A549 (cell line): ENCODE measurements at regions not wholly inside any gene's neighbourhood (a gene's known extent, or its start where the extent isn't known, plus 50 kb on each side); places are given as distances from the start of the nearest gene placed in this dataset.

Experiments
- ATAC-seq, 2 experiments: fragments of 200-7000 bp in 1 of 2; fragments of >200 bp in 1 of 2; cut with Nextera tagmentation in 1 of 2; cut with Tn5 transposase in 1 of 2; 3 replicates each; pipeline versions ENCODE4 v1.8.0 to v1.9.1; 2018 to 2020; ENCODE audit warnings: mild to moderate bottlenecking in 1 of 2, moderate library complexity in 1 of 2
- CTCF ChIA-PET: fragments of 300-600 bp; sonication (Branson Sonifier 250); formaldehyde crosslinking; extraction: SDS; loops from one replicate; lab custom pipeline; 2021; ENCODE audit warnings: antibody characterized with exemption, inconsistent platforms; lab: Yijun Ruan, JAX
- POLR2A ChIA-PET: fragments of 350-600 bp; formaldehyde crosslinking; extraction: SDS; loops from one replicate; lab custom pipeline; 2021; ENCODE audit warnings: antibody characterized with exemption, inconsistent platforms; lab: Yijun Ruan, JAX
- DNase-seq, 2 experiments: peaks; one replicate each; pipeline versions ENCODE4 v3.0.0 to v3.0.0-alpha.2; 2011 to 2016; ENCODE audit warnings: low read depth in 1 of 2, low spot score in 1 of 2
- FAIRE-seq: peaks from 2 replicates; lab custom pipeline; 2011; peaks lifted over from hg19 to GRCh38; lab: Jason Lieb, UNC
- H3K27ac ChIP-seq, 2 experiments: fragments of >200 bp; sonication (Bioruptor Twin); formaldehyde crosslinking; 3 replicates each; pipeline ENCODE4 v1.5.1; 2016 to 2017
- H3K4me1 ChIP-seq: fragments of >200 bp; sonication (Bioruptor Twin); formaldehyde crosslinking; 3 replicates; pipeline ENCODE4 v1.6.1; 2016
- H3K4me2 ChIP-seq: fragments of >200 bp; sonication (Bioruptor Twin); formaldehyde crosslinking; 3 replicates; pipeline ENCODE4 v1.6.1; 2016
- H3K4me3 ChIP-seq: fragments of >200 bp; sonication (Bioruptor Twin); formaldehyde crosslinking; 3 replicates; pipeline ENCODE4 v1.5.1; 2016
- H3K9me3 ChIP-seq: fragments of >200 bp; sonication (Bioruptor Twin); formaldehyde crosslinking; 3 replicates; pipeline ENCODE4 v1.6.1; 2016
- CHD2 ChIP-seq: fragments of 150-350 bp; IDR thresholded peaks from 2 replicates; pipeline ENCODE4 v1.6.1; 2014; ENCODE audit warnings: low read length; ENCODE audit not compliant: partially characterized antibody
- E2F6 ChIP-seq: IDR thresholded peaks from 2 replicates; pipeline ENCODE4 v1.6.1; 2012; ENCODE audit warnings: low read depth, borderline replicate concordance
- EHF ChIP-seq: fragments of 250-450 bp; sonication (Bioruptor Pico); IDR thresholded peaks from 2 replicates; pipeline ENCODE4 v1.5.0; 2020; ENCODE audit warnings: mild to moderate bottlenecking
- EHMT2 ChIP-seq: fragments of 200-600 bp; sonication (generic); IDR thresholded peaks from 2 replicates; pipeline ENCODE4 v1.6.1; 2016; ENCODE audit warnings: antibody characterized with exemption, low read depth, mild to moderate bottlenecking, moderate library complexity
- ESRRA ChIP-seq: fragments of 150-350 bp; IDR thresholded peaks from 2 replicates; pipeline ENCODE4 v1.6.1; 2014; ENCODE audit warnings: mild to moderate bottlenecking, low read length, borderline replicate concordance
- GATA3 ChIP-seq: IDR thresholded peaks from 2 replicates; pipeline ENCODE4 v1.6.1; 2012; ENCODE audit warnings: borderline replicate concordance
- HES2 ChIP-seq: fragments of >200 bp; sonication (Bioruptor Twin); formaldehyde crosslinking; IDR thresholded peaks from 2 replicates; pipeline ENCODE4 v1.6.1; 2016
- HOXB13 ChIP-seq: fragments of 250-450 bp; sonication (Bioruptor Pico); IDR thresholded peaks from 2 replicates; pipeline ENCODE4 v1.5.0; 2020; ENCODE audit warnings: low read depth, mild to moderate bottlenecking, moderate library complexity
- MAFK ChIP-seq: fragments of 450-650 bp; IDR thresholded peaks from 2 replicates; pipeline ENCODE4 v1.6.1; 2014; ENCODE audit not compliant: partially characterized antibody
- MAX ChIP-seq: IDR thresholded peaks from 2 replicates; pipeline ENCODE4 v1.6.1; 2012
- MAZ ChIP-seq: fragments of 150-350 bp; IDR thresholded peaks from 2 replicates; pipeline ENCODE4 v1.6.1; 2014; ENCODE audit warnings: antibody characterized with exemption, low read depth, low read length, borderline replicate concordance
- PBX3 ChIP-seq: IDR thresholded peaks from 2 replicates; pipeline ENCODE4 v1.6.1; 2012
- PHF8 ChIP-seq: fragments of 200-600 bp; sonication (generic); IDR thresholded peaks from 2 replicates; pipeline ENCODE4 v1.6.1; 2016; ENCODE audit warnings: low read depth, mild to moderate bottlenecking, antibody characterized with exemption, moderate library complexity, borderline replicate concordance
- POLR2A ChIP-seq: IDR thresholded peaks from 2 replicates; pipeline ENCODE4 v1.6.1; 2012; ENCODE audit warnings: mild to moderate bottlenecking, low read length
- REST ChIP-seq: fragments of 200-600 bp; sonication (generic); IDR thresholded peaks from 2 replicates; pipeline ENCODE4 v1.6.1; 2016; ENCODE audit warnings: antibody characterized with exemption, mild to moderate bottlenecking, moderate library complexity
- RNF2 ChIP-seq: fragments of 200-600 bp; sonication (generic); IDR thresholded peaks from 2 replicates; pipeline ENCODE4 v1.6.1; 2016; ENCODE audit warnings: low read depth, mild to moderate bottlenecking, antibody characterized with exemption, moderate library complexity, borderline replicate concordance
- SREBF2 ChIP-seq: fragments of 450-650 bp; IDR thresholded peaks from 2 replicates; pipeline ENCODE4 v1.6.1; 2014; ENCODE audit warnings: mild to moderate bottlenecking, moderate library complexity
- ZC3H11A ChIP-seq: fragments of 450-650 bp; IDR thresholded peaks from 2 replicates; pipeline ENCODE4 v1.6.1; 2014; ENCODE audit warnings: antibody characterized with exemption, mild to moderate bottlenecking
- ZSCAN20 ChIP-seq: fragments of 250-450 bp; sonication (Bioruptor Pico); IDR thresholded peaks from 2 replicates; pipeline ENCODE4 v1.8.0; 2022; ENCODE audit warnings: mild to moderate bottlenecking, moderate library complexity
- WGBS: methylation state at CpG from one replicate; pipeline ENCODE4 v1.1.6; 2017; ENCODE audit errors: missing lambda C conversion rate; 5-methylcytosine and 5-hydroxymethylcytosine counted together
- TF ChIP-seq, protein P1 (sequence below): fragments of 450-650 bp; IDR thresholded peaks from 2 replicates; pipeline ENCODE4 v1.6.1; 2014; ENCODE audit warnings: antibody characterized with exemption

- H3K4me1 ChIP-seq, result no peaks in the 10 kb centered on the region
- 37% methylated on average over 6 of the region's 6 CpGs for WGBS
- CTCF ChIA-PET, result no interaction called here
- no peak for TF ChIP-seq ZSCAN20 (CRISPR knock-in tag)
- TF ChIP-seq RNF2, result no peak
- no peak for TF ChIP-seq REST
- TF ChIP-seq EHMT2, result no peak
- no peak for TF ChIP-seq GATA3
- TF ChIP-seq PBX3, result no peak
- TF ChIP-seq POLR2A, result no peak
- TF ChIP-seq SREBF2, result no peak
- TF ChIP-seq E2F6, result no peak
- no peak for TF ChIP-seq MAZ
- TF ChIP-seq CHD2, result no peak
- TF ChIP-seq HOXB13 (CRISPR knock-in tag), result no peak
- TF ChIP-seq, all 56 proteins: peak for 0
- no peak overlapping the region for H3K4me2 ChIP-seq
- no peaks in the 10 kb centered on the region for H3K9me3 ChIP-seq
- H3K27ac ChIP-seq, result no peak overlapping the region
- ATAC-seq (no peak), FAIRE-seq (no peak), DNase-seq (no peak)
- POLR2A ChIA-PET, result no interaction called here
- H3K4me3 ChIP-seq, result no peak overlapping the region
Observed at GRCh38 chr14:62006116-62006731, 244.0 kb downstream of the SNAPC1 start.

- ChIA-PET CTCF (no interaction called here), POLR2A (no interaction called here)
- Histone ChIP-seq H3K9me3 (no peaks in the 10 kb centered on the region), H3K4me3 (no peak overlapping the region), H3K27ac (no peak overlapping the region), H3K4me2 (no peak overlapping the region), H3K4me1 (no peaks in the 10 kb centered on the region)
- DNase-seq, result no peak
- TF ChIP-seq HES2, result no peak
- no peak for TF ChIP-seq ESRRA
- no peak for TF ChIP-seq EHF (CRISPR knock-in tag)
- no peak for ATAC-seq
- WGBS, result 2% methylated on average over 1 of the region's 1 CpG
- FAIRE-seq, result no peak
Observed at GRCh38 chr14:62015243-62015642, 253.0 kb downstream of the SNAPC1 start.

DNA sequence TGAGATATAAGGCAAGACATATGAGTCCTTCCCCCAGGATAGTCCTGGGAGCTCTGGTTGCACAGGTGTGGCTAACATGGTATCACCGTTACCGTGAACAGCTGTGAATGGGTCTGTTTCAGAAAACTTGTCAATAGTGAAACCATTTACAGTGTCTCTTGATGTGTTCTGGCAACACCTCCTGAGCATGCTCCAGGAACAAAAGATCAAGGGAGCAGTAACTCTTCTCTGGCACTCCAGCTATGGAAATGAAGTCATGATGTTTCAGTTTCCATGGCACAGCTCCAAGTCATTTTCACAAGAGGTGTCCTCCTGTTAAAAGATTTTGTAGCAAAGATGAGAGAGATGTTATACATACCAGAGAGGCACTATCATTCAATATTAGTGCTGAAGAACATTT, 253.7 kb downstream of the SNAPC1 start:
- ChIA-PET POLR2A (no interaction called here), CTCF (no interaction called here)
- WGBS, result 34% methylated on average over 2 of the region's 2 CpGs
- no peaks in the 10 kb centered on the region for H3K9me3 ChIP-seq
- H3K4me3 ChIP-seq, result no peak overlapping the region
- no peak overlapping the region for H3K4me2 ChIP-seq
- FAIRE-seq, result no peak
- no peak for TF ChIP-seq PHF8
- no peak for TF ChIP-seq ZC3H11A
- TF ChIP-seq MAFK, result no peak
- TF ChIP-seq E2F6, result no peak
- no peak for TF ChIP-seq MAX
- TF ChIP-seq ESRRA, result no peak
- no peak for TF ChIP-seq HOXB13 (CRISPR knock-in tag)
- TF ChIP-seq, protein P1, sequence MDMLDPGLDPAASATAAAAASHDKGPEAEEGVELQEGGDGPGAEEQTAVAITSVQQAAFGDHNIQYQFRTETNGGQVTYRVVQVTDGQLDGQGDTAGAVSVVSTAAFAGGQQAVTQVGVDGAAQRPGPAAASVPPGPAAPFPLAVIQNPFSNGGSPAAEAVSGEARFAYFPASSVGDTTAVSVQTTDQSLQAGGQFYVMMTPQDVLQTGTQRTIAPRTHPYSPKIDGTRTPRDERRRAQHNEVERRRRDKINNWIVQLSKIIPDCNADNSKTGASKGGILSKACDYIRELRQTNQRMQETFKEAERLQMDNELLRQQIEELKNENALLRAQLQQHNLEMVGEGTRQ, result no peak
- TF ChIP-seq SREBF2, result no peak
- no peak for ATAC-seq
- DNase-seq, result no peak
- no peaks in the 10 kb centered on the region for H3K4me1 ChIP-seq
- H3K27ac ChIP-seq, result no peak overlapping the region
